ENCODE measurements at regions not wholly inside any gene's neighbourhood (a gene's known extent, or its start where the extent isn't known, plus 50 kb on each side); places are given as distances from the start of the nearest gene placed in this dataset.
"Not testable (repeated sequence)": the region's sequence is repeated elsewhere in the genome, so short reads cannot be mapped to it uniquely, and the experiment has no call there.

DNA sequence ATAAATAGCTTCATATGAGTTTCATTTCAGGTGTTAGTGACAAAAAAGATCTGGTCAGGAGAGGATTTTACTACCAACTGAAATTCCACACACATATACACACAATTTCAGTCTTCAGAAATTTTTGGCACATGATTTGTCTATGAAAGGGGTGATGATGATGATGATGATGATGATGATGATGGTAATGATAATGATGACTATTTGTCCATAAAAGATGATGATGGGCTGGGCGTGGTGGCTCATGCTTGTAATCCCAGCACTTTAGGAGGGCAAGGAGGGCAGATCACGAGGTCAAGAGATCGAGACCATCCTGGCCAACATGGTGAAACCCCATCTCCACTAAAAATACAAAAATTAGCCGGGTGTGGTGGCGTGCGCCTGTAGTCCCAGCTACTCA lies 288.2 kb downstream of the ANXA1 start:
- H3K4me3 ChIP-seq (ENCODE audit: insufficient read depth, low read depth, low read length); H3K9me3 ChIP-seq (ENCODE audit: control insufficient read depth, insufficient read depth, low read length); intact Hi-C loops (cut with micrococcal nuclease); H3K79me1 ChIP-seq (ENCODE audit: low read depth in 1 of 2, low read length in 2 of 2); H2AK5ac ChIP-seq (ENCODE audit: low read depth, low read length); dilution Hi-C loops (cut with HindIII; ENCODE audit: low sequenced_read_pairs, unreplicated experiment); BruUV-seq (replicated peaks); H2AFZ ChIP-seq (replicated peaks; ENCODE audit: low read length, poor library complexity); H4K8ac ChIP-seq (ENCODE audit: low read depth in 2 of 2, low read length in 2 of 2); H2BK5ac ChIP-seq (ENCODE audit: low read depth, low read length, poor library complexity, severe bottlenecking); H3K27me3 ChIP-seq (ENCODE audit: control insufficient read depth, insufficient read depth, low read length); H3K18ac ChIP-seq (ENCODE audit: low read depth, low read length); H3K14ac ChIP-seq (replicated peaks; ENCODE audit: low read depth, low read length); H3K4ac ChIP-seq (ENCODE audit: low read depth, low read length); H2BK120ac ChIP-seq (ENCODE audit: low read depth, low read length); H3K23ac ChIP-seq (ENCODE audit: low read depth, low read length); in situ Hi-C loops (cut with MboI; ENCODE audit: low sequenced_read_pairs); H2AK9ac ChIP-seq (replicated peaks; ENCODE audit: low read depth, low read length, poor library complexity); H2BK15ac ChIP-seq (ENCODE audit: low read depth, low read length); H3K36me3 ChIP-seq (ENCODE audit: control insufficient read depth, insufficient read depth, low read length); H4K5ac ChIP-seq (ENCODE audit: low read depth, low read length); H3K4me1 ChIP-seq (ENCODE audit: control insufficient read depth, insufficient read depth, low read length); H3K9ac ChIP-seq (ENCODE audit: low read depth, low read length); CTCF ChIA-PET; H3K56ac ChIP-seq (ENCODE audit: extremely low read depth, insufficient read depth, low read length); H3K9me1 ChIP-seq (ENCODE audit: insufficient read depth, low read length); H4K91ac ChIP-seq (ENCODE audit: insufficient read depth, low read depth, low read length); H2BK20ac ChIP-seq (ENCODE audit: low read depth, low read length); H3K27ac ChIP-seq (ENCODE audit: insufficient read depth, low read length); H3K4me2 ChIP-seq (ENCODE audit: low read depth, low read length); H4K20me1 ChIP-seq (ENCODE audit: insufficient read depth, low read length); DNase-seq; POLR2A ChIA-PET (ENCODE audit: unreplicated experiment); ATAC-seq (ENCODE audit: low read depth): not testable (repeated sequence)
- no CpG with 5 or more reads among the region's 6 CpGs for WGBS, 2 experiments (ENCODE audit: extremely low coverage in 2 of 2, insufficient read length in 1 of 2)

Measured in IMR-90 (cell line).